ENCODE measurements at regions not wholly inside any gene's neighbourhood (a gene's known extent, or its start where the extent isn't known, plus 50 kb on each side); places are given as distances from the start of the nearest gene placed in this dataset.

DNA sequence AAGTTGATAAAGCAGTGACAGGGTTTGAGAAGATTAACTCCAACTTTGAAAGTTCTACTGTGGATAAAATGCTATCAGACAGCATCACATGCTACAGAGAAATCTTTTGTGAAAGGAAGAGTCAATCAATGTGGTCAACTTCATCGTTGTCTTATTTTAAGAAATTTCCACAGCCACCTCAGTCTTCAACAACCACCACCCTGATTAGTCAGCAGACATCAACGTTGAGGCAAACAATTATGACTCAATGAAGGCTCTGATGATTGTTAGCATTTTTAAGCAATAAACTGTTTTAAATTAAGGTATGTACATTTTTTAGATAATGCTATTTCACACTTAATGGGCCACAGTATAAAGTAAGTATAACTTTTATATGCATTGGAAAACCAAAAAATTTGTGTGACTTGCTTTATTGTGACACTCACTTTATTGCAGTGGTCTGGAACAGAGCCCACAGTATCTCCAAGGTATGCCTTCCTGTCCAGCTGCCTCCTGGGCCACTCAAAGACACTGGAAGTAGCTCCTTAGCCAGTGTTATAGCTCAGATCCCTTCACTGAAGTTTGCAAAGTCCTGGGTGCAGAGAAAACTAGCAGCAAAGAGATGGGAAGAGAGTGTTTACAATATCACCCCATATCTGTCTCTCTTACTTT lies 293.1 kb downstream of the ARHGAP12 start:
- DNase-seq: no peak

DNA sequence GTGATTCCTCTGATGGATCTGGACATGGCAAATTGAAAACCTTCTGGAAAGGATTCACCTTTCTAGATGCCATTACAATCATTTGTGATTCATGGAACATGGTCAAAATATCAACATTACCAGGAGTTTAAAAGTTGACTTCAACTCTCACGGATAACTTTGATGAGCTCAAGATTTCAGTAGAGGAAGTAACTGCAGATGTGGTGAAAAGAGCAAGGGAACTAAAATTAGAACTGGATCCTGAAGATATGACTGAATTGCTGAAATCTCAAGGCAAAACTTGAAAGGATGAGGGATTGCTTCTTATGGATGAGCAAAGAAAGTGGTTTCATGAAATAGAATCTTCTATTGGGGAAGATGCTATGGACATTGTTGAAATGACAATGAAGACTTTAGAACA lies 293.6 kb downstream of the ARHGAP12 start:
- DNase-seq: no peak

DNA sequence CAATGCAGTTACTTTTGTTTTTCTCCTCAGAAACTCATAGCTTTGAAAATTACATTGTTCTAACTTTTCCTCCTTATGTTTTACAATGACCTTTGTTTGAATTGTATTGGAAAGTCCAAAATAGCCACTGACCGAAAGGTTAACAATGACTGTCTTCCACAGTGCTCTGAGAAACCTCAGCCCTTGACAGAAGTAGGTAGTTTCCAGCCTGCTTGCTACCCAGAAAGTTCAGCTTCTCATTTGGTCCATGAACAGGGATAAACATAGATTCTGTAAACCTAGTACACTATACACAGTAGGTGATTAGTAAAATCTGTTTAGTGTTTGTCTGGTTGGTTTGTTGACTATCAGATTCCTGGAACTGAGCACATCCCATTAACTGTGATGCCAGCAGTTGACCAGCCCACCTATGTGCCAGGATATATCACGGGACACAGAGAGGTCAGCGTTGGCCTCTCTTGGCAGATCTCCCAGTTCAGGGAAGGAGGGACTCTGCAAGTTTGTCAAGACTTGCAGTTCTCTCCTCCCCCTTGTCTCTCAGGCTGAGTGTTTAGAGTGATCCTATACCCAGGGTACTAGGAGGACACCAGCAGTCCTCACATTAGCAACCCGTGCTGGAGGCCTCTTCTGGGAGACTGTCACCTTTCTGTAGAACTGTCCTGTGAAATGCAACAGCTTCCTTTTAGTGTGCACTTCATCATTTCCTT lies 297.6 kb downstream of the ARHGAP12 start:
- DNase-seq: no peak

DNA sequence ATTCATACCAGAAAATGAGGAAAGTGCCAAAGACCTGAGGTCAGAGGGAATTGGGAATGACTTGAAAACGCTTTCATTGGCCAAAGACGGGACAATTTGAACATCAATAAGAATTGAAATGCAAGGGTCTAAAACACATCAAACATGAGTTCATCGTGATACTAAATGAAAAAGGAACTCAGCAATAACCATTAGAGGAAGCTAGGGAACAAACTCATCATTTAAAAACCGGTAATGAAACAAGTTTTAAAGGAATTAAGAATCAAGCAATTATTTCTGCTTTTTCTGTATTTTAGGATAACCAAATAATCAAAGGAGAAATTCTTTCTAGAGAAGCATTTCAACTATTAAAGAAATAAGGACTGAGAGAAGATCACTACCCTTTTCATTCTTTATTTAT lies 303.1 kb downstream of the ARHGAP12 start:
- no peak for DNase-seq

DNA sequence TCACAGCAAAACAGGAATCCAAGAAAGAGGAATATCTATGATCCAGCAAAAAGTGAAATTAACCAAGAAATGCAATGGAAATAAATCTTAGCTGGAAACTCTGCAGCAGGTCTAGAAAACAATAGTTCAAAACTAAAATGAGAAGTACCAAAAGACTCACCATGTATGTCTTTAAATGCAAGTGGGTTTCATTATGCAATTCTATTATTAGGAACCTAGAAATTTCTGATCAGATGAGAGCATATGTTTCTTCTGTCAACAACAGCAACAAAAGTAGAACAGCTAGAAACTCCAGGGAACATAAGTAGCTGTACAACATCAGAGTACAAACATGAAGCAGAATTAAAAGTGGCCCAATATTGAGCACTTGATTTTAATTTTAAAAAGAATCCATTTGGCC lies 304.0 kb downstream of the ARHGAP12 start:
- no peak for DNase-seq

DNA sequence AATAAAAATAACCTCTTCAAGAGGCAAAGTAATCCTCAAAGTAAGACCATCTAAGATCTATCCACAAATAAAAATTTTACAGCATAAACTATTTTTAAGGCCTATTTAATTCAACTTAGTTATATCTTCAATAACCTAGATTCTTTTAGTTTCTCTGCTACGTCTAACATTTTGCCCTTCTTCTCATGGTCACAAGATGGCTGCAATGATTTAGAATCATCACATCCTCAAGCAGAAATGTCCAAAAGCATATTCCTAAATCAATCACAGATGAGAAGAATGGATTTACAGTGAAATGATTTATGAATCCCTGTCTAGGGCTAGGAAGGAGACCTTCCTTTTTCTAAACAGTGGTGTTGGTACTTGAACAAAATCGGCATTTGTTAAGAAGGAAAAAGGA lies 304.7 kb downstream of the ARHGAP12 start:
- no peak for DNase-seq

DNA sequence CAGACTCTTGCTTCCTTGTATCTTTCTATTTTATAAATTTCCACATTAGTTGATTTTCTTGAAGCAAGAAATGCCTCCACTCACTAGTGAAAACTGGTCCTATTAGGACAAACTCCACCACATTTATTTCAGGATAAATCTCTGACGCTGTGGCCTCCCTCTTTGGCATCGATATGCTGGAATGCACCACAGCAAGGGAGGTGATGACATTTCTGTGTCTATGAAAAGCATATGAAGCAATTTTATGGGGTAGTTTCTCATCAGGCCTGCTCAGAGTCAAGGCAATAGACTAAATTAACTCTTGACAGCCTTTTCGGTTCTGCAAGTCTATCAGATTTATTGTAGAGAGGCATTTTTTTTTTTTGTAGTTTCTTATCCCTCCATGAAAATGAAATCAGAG lies 304.4 kb downstream of the ZEB1 start:
- no peak for DNase-seq

DNA sequence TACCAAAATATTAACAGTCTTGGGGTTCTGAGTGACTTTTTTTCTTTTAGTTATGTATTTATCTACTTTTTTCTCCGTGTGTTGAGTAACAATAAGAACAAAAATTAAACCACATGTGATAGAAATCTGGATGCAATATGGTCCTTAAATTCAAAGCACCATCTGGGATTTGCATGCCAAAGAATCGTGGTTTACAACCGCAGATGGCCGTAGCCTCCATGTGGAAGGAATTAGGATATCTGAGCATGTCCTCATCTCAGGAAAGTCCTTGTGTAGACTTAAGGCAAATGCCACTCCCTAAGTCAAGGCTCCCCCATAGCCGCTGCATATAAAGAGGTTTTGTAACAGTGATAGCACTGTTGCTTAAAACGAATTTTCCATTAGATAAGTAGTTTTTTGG lies 304.0 kb downstream of the ZEB1 start:
- DNase-seq: no peak

DNA sequence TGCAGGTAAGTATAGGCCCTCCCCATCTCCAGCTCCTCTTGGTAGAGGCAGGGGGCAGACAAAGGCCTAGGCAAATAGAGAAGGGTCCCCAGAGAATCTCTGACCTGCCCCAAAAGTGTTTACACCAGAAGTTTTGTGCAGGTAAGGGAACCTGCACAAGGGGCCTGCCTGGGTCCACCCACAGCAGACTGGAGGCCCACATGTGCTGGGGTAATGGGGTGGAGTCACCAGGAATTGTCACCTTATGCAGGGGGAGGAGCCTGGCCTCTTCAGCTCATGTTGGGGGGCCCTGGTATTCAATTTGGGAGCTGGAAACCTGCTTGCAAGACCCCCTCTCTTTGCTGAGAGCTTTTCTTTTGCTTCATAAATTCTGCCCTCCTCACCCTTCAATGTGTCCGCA lies 302.7 kb downstream of the ZEB1 start:
- no peak for DNase-seq

DNA sequence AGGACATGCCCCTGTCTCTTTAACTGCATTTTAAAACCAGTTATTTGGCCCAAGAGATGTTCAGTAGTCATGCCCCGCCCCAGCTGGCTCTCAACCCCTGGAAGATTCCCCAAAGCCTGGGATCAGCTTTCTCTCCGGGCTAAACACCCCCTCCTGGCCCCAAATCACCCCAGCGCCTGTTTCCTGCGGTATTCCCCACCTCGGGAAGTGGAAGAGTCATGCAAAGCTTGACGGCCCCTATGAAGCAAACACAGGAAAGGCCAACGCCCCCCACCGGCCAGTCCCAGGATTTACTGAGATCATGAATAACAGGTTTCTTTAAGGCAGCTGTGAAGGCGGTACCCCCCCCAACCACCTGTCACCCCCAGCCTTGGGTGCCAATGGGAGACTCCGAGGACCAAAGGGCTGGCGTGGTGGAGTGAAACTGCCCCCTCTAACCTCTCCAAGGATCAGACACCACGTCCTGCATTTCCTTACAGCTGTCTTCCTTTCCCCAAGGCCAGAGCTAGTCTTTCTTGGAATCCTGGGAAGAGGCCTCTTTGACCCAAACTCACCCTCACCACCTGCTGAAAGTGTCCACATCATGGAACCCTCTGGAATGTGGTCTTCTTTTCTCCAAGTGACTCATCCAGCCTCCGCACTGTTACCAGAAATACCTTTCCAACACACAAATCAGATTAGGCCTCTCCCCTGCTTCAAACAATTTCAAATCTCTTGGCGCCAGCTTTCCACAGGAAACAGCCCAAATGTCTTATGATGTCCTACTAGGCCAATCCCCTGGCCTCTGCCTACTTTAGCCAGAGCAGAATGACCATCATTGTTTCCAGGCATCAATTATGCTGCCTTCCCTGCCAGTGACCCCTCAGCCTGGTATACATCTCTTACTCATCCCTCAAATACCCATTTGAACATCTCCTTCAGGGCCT lies 301.5 kb downstream of the ZEB1 start:
- DNase-seq: no peak

DNA sequence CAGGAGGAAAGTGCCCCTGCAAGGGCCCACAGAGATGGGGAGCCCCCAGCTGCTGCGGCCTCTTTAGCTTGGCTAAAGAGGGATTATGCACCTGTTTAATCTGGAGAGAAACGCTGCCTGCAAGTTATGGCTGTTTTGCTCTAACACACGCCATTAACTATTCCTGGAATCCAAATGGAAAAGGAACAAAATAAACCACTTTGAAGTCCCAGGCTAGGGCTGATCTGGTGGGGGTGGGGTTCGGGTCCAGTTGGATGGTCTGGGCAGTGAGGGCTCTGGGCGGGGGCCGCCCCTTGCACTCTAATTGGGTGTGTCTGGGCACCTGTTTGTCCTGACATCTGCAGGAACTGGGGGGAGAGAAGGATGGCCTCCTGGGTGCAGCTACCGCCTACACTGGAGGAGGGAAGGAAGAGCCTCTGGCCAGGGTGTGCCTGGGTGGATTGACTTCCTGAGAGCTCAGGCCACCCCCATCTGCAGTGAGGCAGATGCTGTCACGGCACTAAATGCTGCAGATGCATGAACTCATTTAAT lies 300.6 kb downstream of the ZEB1 start:
- DNase-seq: no peak

DNA sequence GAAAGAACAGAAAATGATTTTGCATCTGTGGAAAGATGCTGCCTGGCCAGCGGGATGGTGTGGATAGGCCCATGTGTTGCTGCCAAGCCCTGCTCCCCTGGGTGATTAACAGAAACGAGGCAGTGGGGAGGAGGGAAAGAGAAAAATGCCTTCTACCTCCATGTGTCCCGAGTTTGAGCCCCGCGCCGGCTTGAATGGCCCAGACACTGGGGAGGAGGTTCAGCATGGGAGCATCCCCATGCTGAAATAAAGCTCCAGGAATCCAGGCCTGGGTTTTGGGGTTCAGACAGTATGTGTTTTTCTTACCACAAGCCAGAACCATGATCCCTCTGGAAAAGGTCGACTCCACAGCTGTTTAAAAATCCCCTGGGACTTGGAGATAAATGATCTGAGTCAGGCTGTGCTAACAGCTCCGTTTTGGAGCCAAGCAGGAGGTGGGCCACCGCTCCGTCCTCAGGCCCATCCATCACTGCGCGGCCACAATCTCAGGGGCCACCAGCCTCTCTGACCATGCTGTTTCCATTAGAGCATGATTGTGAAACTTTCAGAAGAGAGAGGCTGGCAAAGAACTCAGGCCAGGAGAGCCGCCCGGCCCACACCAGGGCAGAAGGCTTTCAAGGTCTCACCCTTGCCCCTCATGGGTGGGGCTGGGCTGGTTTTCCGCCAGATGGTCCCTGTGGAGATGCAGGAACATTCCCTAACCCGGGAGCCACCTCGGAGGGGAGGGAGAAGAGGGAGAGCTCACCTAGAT lies 299.7 kb downstream of the ZEB1 start:
- DNase-seq: no peak

DNA sequence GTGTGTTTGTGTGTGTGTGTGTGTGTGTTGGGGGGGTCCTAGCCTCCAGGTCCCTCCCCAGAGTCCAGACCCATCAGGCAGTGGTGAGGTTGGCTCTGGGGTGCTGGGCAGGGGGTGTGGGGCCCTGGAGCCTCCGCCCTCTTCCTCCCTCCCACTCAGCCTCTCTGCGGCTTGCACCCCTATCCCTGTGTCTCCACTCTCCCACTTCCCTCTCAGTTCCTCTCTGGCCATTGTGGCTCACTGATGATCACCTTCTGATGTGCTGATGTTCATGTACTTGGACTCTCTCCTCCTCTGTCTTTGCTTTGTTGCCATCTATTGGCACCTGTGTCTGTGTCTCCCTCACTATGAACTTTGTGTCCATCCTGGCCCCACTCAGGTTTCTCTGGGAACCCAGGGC lies 298.7 kb downstream of the ZEB1 start:
- no peak for DNase-seq

DNA sequence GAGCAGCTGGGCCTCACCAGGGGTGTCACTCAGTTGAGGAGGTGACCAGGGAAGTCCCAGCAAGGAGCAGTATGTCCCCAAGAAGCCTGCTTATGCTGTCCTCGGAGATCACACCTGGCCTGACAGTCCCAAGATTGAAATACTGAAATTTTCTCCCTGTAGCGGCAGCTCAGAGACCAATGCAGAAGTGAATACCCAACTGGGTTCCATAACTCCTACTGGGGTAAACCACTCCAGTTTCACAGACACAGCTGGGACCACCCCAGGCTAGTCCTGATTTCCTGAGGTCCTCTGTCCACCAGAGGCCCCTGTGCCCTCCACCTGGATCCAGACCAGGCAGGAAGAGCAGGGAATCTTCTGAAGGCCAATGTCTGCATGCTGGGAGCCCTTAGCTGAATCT lies 298.1 kb downstream of the ZEB1 start:
- no peak for DNase-seq

DNA sequence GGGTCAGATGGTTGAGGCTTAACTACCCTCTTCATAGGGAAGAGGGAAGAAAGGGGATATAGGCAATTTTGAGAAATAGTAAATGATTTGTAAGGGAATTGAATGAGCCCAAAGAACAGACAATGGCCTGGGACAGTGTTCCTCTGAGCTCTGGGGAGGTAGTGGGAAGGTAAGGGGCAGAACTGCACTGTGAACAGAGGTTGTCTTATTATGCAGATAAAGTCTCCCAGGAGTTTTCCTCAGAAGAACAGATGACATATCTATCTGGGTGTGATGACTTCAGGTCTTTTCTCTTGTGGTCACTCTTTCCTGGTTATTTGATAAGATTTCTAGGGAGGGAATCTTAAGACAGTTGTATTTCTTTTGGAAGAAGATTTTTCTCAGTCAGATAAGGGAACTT lies 296.1 kb downstream of the ZEB1 start:
- no peak for DNase-seq

DNA sequence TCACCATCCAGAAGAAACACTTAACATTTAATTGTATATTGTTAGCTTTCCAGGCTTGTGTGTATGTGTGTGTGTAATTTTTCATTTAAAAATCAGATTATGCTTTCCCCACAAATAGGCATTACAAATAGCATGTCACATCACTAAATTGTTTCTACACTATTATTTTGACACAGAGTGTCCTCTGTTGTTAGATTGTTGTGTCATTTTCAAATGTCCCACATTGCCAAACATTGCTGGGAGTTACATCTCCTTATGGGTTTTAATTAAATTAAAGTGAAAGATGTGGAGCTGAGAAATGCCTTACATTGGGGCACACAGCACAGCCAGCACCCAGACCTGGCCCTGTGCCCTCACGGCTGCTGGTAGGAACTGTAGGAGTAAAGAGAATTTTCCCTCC lies 295.6 kb downstream of the ZEB1 start:
- DNase-seq: no peak

DNA sequence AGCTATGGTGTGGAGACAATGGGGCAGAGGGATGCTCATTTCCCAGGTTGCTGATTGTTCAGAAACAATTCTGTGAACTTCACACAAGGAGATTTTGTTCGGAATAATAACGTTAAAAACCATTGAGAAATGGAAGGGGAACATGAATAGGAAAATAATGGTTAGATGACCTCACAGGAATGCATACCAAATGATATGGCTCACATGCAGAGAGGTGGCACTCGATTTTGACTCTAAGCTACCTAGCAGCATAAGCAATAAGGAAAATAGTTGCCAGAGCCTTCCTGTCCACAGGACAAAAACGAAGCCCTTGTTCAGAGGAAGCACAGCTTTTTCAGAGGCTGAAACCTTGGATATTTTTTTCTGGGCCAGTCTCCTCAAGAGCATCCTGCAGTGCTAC lies 293.1 kb downstream of the ZEB1 start:
- no peak for DNase-seq

DNA sequence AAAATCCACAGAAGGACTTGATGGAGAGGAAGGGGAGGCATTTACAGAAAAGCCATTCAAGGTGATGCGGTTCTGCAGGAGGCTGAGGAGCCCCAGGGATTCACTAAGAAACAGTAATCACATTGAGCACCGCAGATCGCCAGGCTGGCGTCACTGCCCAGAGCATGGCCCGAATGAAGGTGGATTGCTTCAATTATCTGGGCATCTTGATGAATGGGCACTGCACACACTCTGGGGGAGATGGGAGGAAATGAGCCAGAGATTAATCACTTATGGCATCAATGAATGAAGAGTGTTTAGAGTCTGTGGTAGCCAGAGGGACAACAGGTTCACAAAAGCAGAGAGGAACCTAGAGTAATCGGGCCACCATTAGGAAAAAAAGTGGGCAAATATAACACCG lies 292.1 kb downstream of the ZEB1 start:
- no peak for DNase-seq

DNA sequence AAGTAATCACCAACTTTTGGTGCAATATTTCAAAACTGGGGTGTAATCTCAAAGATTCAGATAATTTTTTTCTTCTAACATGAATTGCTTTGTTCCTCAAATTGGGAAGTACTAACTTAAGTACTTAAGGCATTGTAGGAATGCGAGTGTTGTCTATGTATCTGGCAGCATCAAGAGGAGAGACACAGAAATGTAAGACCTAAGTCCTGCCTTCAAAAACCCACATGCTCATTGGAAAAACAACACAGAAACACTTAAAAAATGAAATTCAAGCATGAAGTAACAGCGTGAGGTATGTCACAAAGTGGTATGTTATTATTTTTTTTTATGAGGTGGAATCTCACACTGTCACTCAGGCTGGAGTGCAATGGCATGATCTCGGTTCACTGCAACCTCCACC lies 288.5 kb downstream of the ZEB1 start:
- no peak for DNase-seq

DNA sequence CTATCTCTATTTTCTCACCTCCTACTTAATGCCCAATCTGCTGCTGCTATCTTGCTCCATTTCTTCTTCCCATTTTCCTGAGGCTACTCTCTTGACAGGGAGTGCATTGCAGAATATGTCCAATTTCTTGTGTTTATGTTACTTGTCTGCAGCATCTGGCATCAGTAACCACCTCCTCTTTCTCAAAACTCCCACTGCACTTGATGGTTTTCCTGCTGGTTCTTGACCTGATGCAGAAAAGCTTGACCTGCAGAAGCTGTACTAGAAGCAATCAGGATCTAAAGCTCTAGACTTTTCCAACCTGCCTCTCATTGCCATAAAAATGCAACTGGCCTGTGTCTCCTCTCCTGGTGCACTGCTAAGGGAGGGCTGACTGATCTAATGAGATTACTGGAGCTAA lies 287.8 kb downstream of the ZEB1 start:
- DNase-seq: no peak

DNA sequence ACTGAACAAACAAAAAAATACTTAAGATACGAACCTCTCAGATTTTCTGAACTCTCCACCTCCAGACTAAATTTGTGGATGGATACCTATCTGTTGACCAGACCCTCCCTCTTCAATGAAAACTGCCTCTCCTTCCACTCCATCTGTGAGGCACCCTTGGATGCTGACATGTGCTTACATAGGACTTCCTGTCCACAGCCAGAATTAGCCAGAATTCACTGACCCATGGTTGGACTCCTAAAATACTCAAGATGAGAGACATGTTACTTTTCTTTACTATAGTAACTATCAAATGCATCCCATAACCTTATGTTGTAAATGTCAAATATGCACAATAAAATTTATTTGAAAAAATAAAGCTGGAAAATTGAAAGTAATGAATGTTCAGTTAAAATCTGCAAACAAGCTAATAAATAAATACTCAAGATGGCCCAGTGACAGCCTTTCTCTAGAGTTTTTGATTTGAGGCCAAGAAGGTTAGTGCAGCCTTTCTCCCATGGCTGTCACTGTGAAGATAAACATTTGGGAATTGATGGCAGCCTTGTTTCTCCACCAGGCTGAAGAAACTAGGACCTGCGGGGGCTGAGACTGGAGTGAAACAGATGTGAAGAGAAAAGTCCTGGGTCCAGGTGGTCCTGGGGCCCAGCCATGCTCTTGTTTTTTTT lies 287.0 kb downstream of the ZEB1 start:
- no peak for DNase-seq

DNA sequence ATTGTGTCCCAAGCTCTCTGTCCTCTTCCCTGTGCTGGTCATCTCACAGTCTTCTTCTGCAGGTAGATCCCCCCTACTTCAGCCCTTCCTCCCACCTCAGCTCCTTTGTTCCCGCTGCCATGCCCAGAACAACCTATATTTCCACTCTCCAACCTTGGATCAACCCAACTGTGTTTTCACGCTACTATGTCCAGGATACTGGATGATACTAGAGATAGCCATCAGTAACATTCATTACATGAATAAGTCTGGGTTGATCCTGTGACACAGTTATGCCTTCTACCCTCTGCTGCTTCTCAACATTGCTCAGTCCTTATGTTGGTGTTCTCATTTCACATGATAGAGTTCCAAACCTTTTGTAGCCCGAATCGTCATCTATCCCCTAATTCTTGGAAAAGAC lies 286.4 kb downstream of the ZEB1 start:
- no peak for DNase-seq

All from NCI-H146 (cell line).